Stomach (tissue), 8 donors: ENCODE measurements at regions not wholly inside any gene's neighbourhood (a gene's known extent, or its start where the extent isn't known, plus 50 kb on each side); places are given as distances from the start of the nearest gene placed in this dataset.

Experiments
- DNase-seq, 2 donors: peaks; one replicate each; pipeline versions ENCODE4 v3.0.0 to v3.0.0-alpha.2; 2013 to 2019
- H3K27ac ChIP-seq, 5 donors: fragments of 200-600 bp in 4 of 5; sonication (generic) in 4 of 5; one replicate each; pipeline ENCODE4 v1.5.1; 2013 to 2019; ENCODE audit warnings: mild to moderate bottlenecking in 1 of 5, moderate library complexity in 1 of 5
- H3K27me3 ChIP-seq, 3 donors: fragments of 200-600 bp; sonication (generic); one replicate each; pipeline ENCODE4 v1.5.1; 2017 to 2019; ENCODE audit warnings: mixed run types in 1 of 3
- H3K36me3 ChIP-seq, 4 donors: fragments of 200-600 bp; sonication (generic); 1 replicate in 3 of 4; 2 replicates in 1 of 4; pipeline ENCODE4 v1.5.1; 2016 to 2019
- H3K4me1 ChIP-seq, 4 donors: fragments of 200-600 bp; sonication (generic); one replicate each; pipeline ENCODE4 v1.5.1; 2016 to 2019
- H3K4me3 ChIP-seq, 4 donors: fragments of 200-600 bp; sonication (generic) in 3 of 4; one replicate each; pipeline ENCODE4 v1.5.1; 2016 to 2019; ENCODE audit warnings: mild to moderate bottlenecking in 1 of 4
- H3K9me3 ChIP-seq, 4 donors: fragments of 200-600 bp; sonication (generic); one replicate each; pipeline ENCODE4 v1.5.1; 2016 to 2019
- EP300 ChIP-seq: sonication (generic); formaldehyde crosslinking; IDR thresholded peaks from one replicate; pipeline ENCODE4 v1.6.1; 2017; ENCODE audit warnings: antibody characterized with exemption
- POLR2A ChIP-seq, 4 donors: fragments of 450-650 bp; IDR thresholded peaks; one replicate each; pipeline ENCODE4 v1.6.1; 2016; ENCODE audit warnings: antibody characterized with exemption in 4 of 4, control low read depth in 2 of 4, mild to moderate bottlenecking in 1 of 4, moderate library complexity in 1 of 4
- POLR2AphosphoS5 ChIP-seq, 3 donors: sonication (generic); formaldehyde crosslinking; IDR thresholded peaks; one replicate each; pipeline ENCODE4 v1.6.1; 2016; ENCODE audit warnings: antibody characterized with exemption in 3 of 3
- WGBS, 5 donors: extraction: QIAGEN DNeasy Blood & Tissue Kit in 3 of 5; methylation state at CpG; one replicate each; pipeline versions ENCODE4 v1.1.5 to v1.1.7; 2013 to 2018; 5-methylcytosine and 5-hydroxymethylcytosine counted together
- intact Hi-C: fragments of 100-400 bp; cut with DNase I; formaldehyde crosslinking; loops from one replicate; pipeline ENCODE4 v1.15.1; 2023; ENCODE audit warnings: low total_unique reads
- TF ChIP-seq, protein P1 (sequence below), 7 experiments: fragments of 450-650 bp in 4 of 7; fragments of 200-600 bp in 3 of 7; sonication (generic) in 3 of 7; IDR thresholded peaks; one replicate each; pipeline ENCODE4 v1.5.1; 2016 to 2019; ENCODE audit warnings: antibody characterized with exemption in 7 of 7, control low read depth in 2 of 7, mild to moderate bottlenecking in 1 of 7
- donor health status: healthy with polysubstance abuse.
- donor health status: Bipolar disorder and iron deficiency.
- donor health status: healthy.

DNA sequence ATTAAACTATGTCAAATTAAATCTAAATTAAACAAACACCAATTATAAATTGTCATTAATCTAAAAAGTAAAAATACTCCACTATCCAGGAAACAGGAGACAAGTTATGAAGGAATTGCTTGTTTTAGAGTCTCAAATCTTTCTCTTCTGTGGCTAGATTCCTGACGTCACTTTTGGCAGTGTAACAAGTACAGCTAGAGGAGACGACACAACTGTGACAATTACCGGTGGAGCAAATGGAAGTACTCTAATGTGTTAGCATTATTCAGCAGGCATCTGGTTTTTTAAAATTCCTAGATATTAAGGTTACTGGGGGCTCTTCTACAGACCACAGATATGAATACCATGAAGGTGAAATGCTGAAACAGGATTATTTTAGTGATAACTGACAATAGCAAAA, 1042.7 kb downstream of the EPHA7 start:
- no peaks in the 10 kb centered on the region for H3K4me1 ChIP-seq
- intact Hi-C loops = no loop called here
- H3K9me3 ChIP-seq = no peaks in the 10 kb centered on the region
- DNase-seq = peak in 1 of 2 donors; percentile 84
- no peaks in the 10 kb centered on the region for H3K27me3 ChIP-seq
- no peak overlapping the region for H3K4me3 ChIP-seq
- no peak overlapping the region for H3K27ac ChIP-seq
- no peaks in the 10 kb centered on the region for H3K36me3 ChIP-seq
- TF ChIP-seq POLR2A (IDR thresholded peaks at IDR 0.05) = no peak
- no peak for TF ChIP-seq POLR2AphosphoS5 (IDR thresholded peaks at IDR 0.05)
- TF ChIP-seq, protein P1, sequence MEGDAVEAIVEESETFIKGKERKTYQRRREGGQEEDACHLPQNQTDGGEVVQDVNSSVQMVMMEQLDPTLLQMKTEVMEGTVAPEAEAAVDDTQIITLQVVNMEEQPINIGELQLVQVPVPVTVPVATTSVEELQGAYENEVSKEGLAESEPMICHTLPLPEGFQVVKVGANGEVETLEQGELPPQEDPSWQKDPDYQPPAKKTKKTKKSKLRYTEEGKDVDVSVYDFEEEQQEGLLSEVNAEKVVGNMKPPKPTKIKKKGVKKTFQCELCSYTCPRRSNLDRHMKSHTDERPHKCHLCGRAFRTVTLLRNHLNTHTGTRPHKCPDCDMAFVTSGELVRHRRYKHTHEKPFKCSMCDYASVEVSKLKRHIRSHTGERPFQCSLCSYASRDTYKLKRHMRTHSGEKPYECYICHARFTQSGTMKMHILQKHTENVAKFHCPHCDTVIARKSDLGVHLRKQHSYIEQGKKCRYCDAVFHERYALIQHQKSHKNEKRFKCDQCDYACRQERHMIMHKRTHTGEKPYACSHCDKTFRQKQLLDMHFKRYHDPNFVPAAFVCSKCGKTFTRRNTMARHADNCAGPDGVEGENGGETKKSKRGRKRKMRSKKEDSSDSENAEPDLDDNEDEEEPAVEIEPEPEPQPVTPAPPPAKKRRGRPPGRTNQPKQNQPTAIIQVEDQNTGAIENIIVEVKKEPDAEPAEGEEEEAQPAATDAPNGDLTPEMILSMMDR (IDR thresholded peaks at IDR 0.05) = no peak
- WGBS, 5 donors = 27 to 36% (median 28%) methylated on average over 3 of the region's 3 CpGs

DNA sequence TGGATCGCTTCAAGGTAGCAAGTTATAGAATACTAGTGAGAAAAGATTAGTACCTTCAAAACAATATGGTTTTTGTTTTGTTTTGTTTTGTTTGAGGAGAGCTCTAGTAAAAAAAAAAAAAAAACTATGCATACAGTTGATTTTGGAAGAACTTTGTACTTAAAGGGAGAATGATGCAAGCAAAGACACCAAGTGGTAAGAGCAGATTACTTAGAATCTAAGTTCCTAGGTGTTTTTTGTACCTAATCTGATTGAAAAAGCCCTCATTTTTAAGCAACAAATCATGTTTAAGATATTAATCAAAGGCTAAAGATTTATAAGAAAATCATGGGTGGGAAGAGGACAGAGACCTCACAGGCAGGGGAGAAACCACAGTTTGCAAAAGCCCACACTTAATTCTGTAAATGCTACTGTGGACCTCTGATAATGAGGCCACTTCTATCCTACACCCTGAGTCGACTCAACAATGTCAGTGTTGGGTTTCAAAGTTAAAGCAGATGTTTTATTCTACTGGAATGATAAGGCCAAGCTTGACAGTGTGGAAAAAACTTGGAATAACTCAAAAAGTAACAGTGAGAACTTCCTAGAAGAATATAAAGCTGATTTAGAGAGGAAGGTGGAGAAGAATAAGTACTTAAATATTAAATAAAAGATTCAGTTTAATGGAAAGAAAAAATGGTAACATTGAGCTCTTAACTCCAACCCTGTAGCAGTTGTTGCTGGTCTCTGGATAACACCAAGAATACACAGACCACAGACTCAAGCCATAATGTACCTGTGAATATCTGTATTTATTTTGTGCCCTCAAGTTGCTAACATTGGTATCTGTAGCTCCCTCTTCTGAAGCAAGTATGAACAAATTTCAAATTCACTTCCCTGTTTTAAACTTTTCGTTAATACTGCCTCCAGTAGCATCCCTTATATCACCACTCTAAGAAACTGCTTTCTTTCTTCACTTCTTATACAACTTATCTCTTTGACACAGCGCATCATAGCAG, 1047.8 kb downstream of the EPHA7 start:
- Histone ChIP-seq H3K9me3 (peaks cover 0 to 5% (median 0%) of the 10 kb centered on the region in 4 donors), H3K27ac (no peak overlapping the region), H3K27me3 (no peaks in the 10 kb centered on the region), H3K4me3 (no peak overlapping the region), H3K36me3 (no peaks in the 10 kb centered on the region), H3K4me1 (no peaks in the 10 kb centered on the region)
- intact Hi-C loops = no loop called here
- 65 to 78% (median 70%) methylated on average over 4 of the region's 4 CpGs for WGBS, 5 donors
- no peak for TF ChIP-seq POLR2AphosphoS5 (IDR thresholded peaks at IDR 0.05)
- TF ChIP-seq, protein P1 (IDR thresholded peaks at IDR 0.05) = no peak
- TF ChIP-seq EP300 = no peak
- no peak for TF ChIP-seq POLR2A (IDR thresholded peaks at IDR 0.05)
- no peak for DNase-seq

DNA sequence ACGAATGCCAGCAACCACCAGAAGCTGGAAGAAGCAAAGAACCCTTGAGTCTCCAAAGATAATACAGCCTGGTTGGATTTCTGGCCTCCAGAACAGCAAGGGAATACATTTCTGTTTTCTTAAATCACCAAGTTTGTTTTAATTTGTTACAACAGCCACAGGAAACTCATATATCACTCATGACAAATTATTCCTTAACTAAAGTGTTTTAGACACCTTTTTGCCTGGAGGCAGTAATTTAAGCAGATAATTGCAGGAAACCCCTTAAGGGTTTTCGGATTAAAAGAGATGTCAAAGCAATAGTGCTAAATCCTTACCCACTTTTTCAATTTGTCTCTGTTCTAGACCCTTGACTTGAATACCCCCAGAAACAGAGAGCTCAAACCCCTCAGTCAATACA, 1050.0 kb downstream of the EPHA7 start:
- H3K27ac ChIP-seq = no peak overlapping the region
- intact Hi-C loops = no loop called here
- H3K9me3 ChIP-seq = peaks cover 0 to 5% (median 0%) of the 10 kb centered on the region in 4 donors
- whole genome bisulfite sequencing, 5 donors = 58 to 71% (median 61%) methylated on average over 2 of the region's 2 CpGs
- H3K36me3 ChIP-seq = no peaks in the 10 kb centered on the region
- no peak overlapping the region for H3K4me3 ChIP-seq
- TF ChIP-seq EP300 (no peak), POLR2AphosphoS5 (IDR thresholded peaks at IDR 0.05) (no peak), POLR2A (IDR thresholded peaks at IDR 0.05) (no peak)
- TF ChIP-seq, protein P1 (IDR thresholded peaks at IDR 0.05) = no peak
- no peaks in the 10 kb centered on the region for H3K27me3 ChIP-seq
- no peaks in the 10 kb centered on the region for H3K4me1 ChIP-seq
- DNase-seq = no peak

DNA sequence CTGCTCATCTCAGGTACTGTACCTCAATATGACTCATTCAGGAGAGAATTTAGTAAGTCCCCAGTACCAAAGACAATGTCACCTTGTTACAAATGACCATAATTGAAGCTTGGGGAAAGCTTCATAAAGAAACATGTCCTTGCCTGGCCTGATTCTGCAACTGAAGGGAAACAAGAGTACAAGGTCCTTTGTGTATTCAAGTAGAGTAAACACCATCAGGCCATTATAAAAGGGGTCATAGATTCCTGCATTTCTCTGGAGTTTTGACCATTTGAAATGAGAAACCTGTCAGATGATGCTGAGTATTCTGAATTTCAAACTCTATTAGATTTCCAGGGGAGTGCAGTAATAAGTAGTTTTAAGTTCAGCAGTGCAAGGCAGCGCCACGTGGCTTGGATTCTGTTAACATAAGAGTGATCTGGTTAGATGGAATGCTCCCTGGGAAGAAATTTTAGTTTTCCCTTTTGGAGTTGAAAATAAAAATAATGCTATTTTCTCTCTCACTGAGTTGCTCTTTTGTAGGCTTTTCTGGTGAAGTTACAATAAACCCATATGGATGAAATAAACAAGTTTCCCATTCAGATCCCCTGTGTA, 1054.3 kb downstream of the EPHA7 start:
- peaks cover 0 to 5% (median 0%) of the 10 kb centered on the region in 4 donors for H3K9me3 ChIP-seq
- peak in 1 of 2 donors; percentile 72 for DNase-seq
- no peak overlapping the region for H3K27ac ChIP-seq
- H3K4me1 ChIP-seq = no peaks in the 10 kb centered on the region
- H3K36me3 ChIP-seq = no peaks in the 10 kb centered on the region
- TF ChIP-seq POLR2AphosphoS5 (IDR thresholded peaks at IDR 0.05) = no peak
- no peak for TF ChIP-seq POLR2A (IDR thresholded peaks at IDR 0.05)
- TF ChIP-seq EP300 = no peak
- TF ChIP-seq, protein P1 (IDR thresholded peaks at IDR 0.05) = no peak
- WGBS, 5 donors = 18 to 62% (median 36%) methylated on average over 2 of the region's 2 CpGs
- no peaks in the 10 kb centered on the region for H3K27me3 ChIP-seq
- no peak overlapping the region for H3K4me3 ChIP-seq
- intact Hi-C loops = no loop called here
